H1 (cell line): ENCODE measurements at regions not wholly inside any gene's neighbourhood (a gene's known extent, or its start where the extent isn't known, plus 50 kb on each side); places are given as distances from the start of the nearest gene placed in this dataset.

Experiments
- CBX8 ChIP-seq: fragments of 300-800, 300-1000 bp; sonication (generic); IDR thresholded peaks from 2 replicates; pipeline ENCODE4 v1.7.1; 2016; ENCODE audit warnings: low read depth, low read length, borderline replicate concordance
- EGR1 ChIP-seq: IDR thresholded peaks from 2 replicates; pipeline ENCODE4 v1.6.1; 2011; ENCODE audit warnings: low read depth, low read length, borderline replicate concordance
- KDM1A ChIP-seq: fragments of 200-600, 300-600 bp; sonication (generic); IDR thresholded peaks from 2 replicates; pipeline ENCODE4 v1.7.1; 2016; ENCODE audit warnings: mild to moderate bottlenecking, low read length, borderline replicate concordance
- POLR2AphosphoS5 ChIP-seq: IDR thresholded peaks from 2 replicates; pipeline ENCODE4 v1.6.1; 2011; ENCODE audit warnings: low read depth, low read length
- RAD21 ChIP-seq, 2 experiments: IDR thresholded peaks in 1 of 2; conservative IDR thresholded peaks in 1 of 2; 2 replicates each; pipeline ENCODE4 v1.6.1; 2011; ENCODE audit warnings: low read depth in 2 of 2, low read length in 2 of 2, improper control_type of control experiment in 1 of 2, inconsistent platforms in 1 of 2, mild to moderate bottlenecking in 1 of 2, moderate library complexity in 1 of 2
- SIN3A ChIP-seq, 2 experiments: IDR thresholded peaks in 1 of 2; conservative IDR thresholded peaks in 1 of 2; 2 replicates each; pipeline ENCODE4 v1.6.1; 2011 to 2012; ENCODE audit warnings: low read length in 2 of 2, improper control_type of control experiment in 1 of 2, low read depth in 1 of 2, mild to moderate bottlenecking in 1 of 2
- SP1 ChIP-seq: IDR thresholded peaks from 2 replicates; pipeline ENCODE4 v1.6.1; 2011; ENCODE audit warnings: low read depth, low read length
- TCF12 ChIP-seq: IDR thresholded peaks from 2 replicates; pipeline ENCODE4 v1.6.1; 2011; ENCODE audit warnings: low read depth, mild to moderate bottlenecking, low read length
- TEAD4 ChIP-seq: IDR thresholded peaks from 2 replicates; pipeline ENCODE4 v1.6.1; 2012; ENCODE audit warnings: low read depth, low read length, inconsistent platforms, mixed read lengths
- ZNF274 ChIP-seq: IDR thresholded peaks from 2 replicates; pipeline ENCODE4 v1.7.0; 2012; ENCODE audit warnings: low read length, borderline replicate concordance; ENCODE audit errors: extremely low read depth
- TF ChIP-seq, protein P1 (sequence below): fragments of 300-600 bp; sonication (generic); IDR thresholded peaks from 2 replicates; pipeline ENCODE4 v1.7.1; 2012; ENCODE audit warnings: low read length, moderate library complexity, mild to moderate bottlenecking, inconsistent platforms; ENCODE audit not compliant: insufficient replicate concordance

DNA sequence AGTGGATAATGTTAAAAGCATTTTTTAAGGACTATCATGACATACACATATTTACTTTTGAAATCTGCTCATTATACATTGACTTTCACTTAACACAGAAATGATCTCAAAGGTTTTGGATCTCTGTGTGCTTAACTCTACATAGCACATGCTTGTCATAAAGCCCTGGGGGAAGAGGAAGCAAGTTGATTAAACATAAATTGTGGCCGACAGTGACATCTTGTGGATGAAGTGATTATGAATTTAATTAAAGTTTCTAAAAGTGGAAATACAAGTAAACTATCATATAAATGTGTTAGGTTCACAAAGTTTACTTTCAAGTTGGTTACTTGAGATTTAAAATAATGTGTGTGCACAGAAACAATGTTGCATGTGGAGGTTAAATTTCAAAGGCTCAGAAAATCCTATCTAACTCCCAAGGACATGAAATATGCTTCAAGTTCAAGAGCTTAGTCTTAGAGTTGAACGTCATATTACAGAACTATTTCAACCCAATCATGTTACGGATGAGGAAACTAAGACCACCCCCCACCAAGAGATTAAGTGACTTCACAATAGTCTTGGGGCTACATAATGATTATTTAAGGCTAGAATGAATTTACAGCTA, 1247.8 kb downstream of the GATA3 start (continued):
- TF ChIP-seq, protein P1, sequence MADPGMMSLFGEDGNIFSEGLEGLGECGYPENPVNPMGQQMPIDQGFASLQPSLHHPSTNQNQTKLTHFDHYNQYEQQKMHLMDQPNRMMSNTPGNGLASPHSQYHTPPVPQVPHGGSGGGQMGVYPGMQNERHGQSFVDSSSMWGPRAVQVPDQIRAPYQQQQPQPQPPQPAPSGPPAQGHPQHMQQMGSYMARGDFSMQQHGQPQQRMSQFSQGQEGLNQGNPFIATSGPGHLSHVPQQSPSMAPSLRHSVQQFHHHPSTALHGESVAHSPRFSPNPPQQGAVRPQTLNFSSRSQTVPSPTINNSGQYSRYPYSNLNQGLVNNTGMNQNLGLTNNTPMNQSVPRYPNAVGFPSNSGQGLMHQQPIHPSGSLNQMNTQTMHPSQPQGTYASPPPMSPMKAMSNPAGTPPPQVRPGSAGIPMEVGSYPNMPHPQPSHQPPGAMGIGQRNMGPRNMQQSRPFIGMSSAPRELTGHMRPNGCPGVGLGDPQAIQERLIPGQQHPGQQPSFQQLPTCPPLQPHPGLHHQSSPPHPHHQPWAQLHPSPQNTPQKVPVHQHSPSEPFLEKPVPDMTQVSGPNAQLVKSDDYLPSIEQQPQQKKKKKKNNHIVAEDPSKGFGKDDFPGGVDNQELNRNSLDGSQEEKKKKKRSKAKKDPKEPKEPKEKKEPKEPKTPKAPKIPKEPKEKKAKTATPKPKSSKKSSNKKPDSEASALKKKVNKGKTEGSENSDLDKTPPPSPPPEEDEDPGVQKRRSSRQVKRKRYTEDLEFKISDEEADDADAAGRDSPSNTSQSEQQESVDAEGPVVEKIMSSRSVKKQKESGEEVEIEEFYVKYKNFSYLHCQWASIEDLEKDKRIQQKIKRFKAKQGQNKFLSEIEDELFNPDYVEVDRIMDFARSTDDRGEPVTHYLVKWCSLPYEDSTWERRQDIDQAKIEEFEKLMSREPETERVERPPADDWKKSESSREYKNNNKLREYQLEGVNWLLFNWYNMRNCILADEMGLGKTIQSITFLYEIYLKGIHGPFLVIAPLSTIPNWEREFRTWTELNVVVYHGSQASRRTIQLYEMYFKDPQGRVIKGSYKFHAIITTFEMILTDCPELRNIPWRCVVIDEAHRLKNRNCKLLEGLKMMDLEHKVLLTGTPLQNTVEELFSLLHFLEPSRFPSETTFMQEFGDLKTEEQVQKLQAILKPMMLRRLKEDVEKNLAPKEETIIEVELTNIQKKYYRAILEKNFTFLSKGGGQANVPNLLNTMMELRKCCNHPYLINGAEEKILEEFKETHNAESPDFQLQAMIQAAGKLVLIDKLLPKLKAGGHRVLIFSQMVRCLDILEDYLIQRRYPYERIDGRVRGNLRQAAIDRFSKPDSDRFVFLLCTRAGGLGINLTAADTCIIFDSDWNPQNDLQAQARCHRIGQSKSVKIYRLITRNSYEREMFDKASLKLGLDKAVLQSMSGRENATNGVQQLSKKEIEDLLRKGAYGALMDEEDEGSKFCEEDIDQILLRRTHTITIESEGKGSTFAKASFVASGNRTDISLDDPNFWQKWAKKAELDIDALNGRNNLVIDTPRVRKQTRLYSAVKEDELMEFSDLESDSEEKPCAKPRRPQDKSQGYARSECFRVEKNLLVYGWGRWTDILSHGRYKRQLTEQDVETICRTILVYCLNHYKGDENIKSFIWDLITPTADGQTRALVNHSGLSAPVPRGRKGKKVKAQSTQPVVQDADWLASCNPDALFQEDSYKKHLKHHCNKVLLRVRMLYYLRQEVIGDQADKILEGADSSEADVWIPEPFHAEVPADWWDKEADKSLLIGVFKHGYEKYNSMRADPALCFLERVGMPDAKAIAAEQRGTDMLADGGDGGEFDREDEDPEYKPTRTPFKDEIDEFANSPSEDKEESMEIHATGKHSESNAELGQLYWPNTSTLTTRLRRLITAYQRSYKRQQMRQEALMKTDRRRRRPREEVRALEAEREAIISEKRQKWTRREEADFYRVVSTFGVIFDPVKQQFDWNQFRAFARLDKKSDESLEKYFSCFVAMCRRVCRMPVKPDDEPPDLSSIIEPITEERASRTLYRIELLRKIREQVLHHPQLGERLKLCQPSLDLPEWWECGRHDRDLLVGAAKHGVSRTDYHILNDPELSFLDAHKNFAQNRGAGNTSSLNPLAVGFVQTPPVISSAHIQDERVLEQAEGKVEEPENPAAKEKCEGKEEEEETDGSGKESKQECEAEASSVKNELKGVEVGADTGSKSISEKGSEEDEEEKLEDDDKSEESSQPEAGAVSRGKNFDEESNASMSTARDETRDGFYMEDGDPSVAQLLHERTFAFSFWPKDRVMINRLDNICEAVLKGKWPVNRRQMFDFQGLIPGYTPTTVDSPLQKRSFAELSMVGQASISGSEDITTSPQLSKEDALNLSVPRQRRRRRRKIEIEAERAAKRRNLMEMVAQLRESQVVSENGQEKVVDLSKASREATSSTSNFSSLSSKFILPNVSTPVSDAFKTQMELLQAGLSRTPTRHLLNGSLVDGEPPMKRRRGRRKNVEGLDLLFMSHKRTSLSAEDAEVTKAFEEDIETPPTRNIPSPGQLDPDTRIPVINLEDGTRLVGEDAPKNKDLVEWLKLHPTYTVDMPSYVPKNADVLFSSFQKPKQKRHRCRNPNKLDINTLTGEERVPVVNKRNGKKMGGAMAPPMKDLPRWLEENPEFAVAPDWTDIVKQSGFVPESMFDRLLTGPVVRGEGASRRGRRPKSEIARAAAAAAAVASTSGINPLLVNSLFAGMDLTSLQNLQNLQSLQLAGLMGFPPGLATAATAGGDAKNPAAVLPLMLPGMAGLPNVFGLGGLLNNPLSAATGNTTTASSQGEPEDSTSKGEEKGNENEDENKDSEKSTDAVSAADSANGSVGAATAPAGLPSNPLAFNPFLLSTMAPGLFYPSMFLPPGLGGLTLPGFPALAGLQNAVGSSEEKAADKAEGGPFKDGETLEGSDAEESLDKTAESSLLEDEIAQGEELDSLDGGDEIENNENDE: peak; percentile 62
- no peak for TF ChIP-seq CBX8
- no peak for TF ChIP-seq KDM1A
- no peak for TF ChIP-seq SP1
- TF ChIP-seq EGR1: no peak
- peak; percentile 67 for TF ChIP-seq RAD21 (IDR thresholded peaks at IDR 0.05 in 1 of 2, conservative IDR thresholded peaks at IDR 0.05 in 1 of 2; ENCODE audit: low read depth in 2 of 2, low read length in 2 of 2)
- no peak for TF ChIP-seq ZNF274
- no peak for TF ChIP-seq TCF12
- no peak for TF ChIP-seq SIN3A (conservative IDR thresholded peaks at IDR 0.05 in 1 of 2, IDR thresholded peaks at IDR 0.05 in 1 of 2; ENCODE audit: low read depth in 1 of 2, low read length in 2 of 2)
- no peak for TF ChIP-seq POLR2AphosphoS5
- TF ChIP-seq TEAD4: no peak
